K562 (cell line): ENCODE measurements at regions not wholly inside any gene's neighbourhood (a gene's known extent, or its start where the extent isn't known, plus 50 kb on each side); places are given as distances from the start of the nearest gene placed in this dataset.

Experiments
- ATAC-seq: fragments of 200-7000 bp; cut with Tn5 transposase; 3 replicates; pipeline ENCODE4 v1.9.1; 2020; ENCODE audit warnings: moderate library complexity
- BruUV-seq: library from RNA; stranded (reverse); fragments of 400-500 nt; replicated peaks from 2 replicates; lab custom pipeline; 2021; lab: Mats Ljungman, UMichigan
- CTCF ChIA-PET: fragments of 300-600 bp; formaldehyde crosslinking; extraction: SDS; loops from one replicate; lab custom pipeline; 2021; ENCODE audit warnings: low intra/inter-chr PET ratio; lab: Yijun Ruan, JAX
- POLR2A ChIA-PET: fragments of 300-600, 350-650 bp; sonication (Branson Sonifier 250); formaldehyde crosslinking; extraction: SDS; loops from one replicate; lab custom pipeline; 2021; ENCODE audit warnings: antibody characterized with exemption, inconsistent platforms; lab: Yijun Ruan, JAX
- DNase-seq, 4 experiments: peaks; one replicate each; pipeline versions ENCODE4 v3.0.0 to v3.0.0-alpha.2; 2011 to 2018; ENCODE audit warnings: low spot score in 3 of 4, mixed read lengths in 3 of 4; ENCODE audit errors: extremely low read depth in 1 of 4
- FAIRE-seq: peaks from 2 replicates; lab custom pipeline; 2011; peaks lifted over from hg19 to GRCh38; lab: Jason Lieb, UNC
- H2AFZ ChIP-seq: 2 replicates; pipeline ENCODE4 v1.6.0; 2011; ENCODE audit warnings: low read depth, low read length, control low read depth, inconsistent platforms
- H3K27ac ChIP-seq: fragments of 200-600 bp; 3 replicates; pipeline ENCODE4 v1.8.0; 2011; ENCODE audit warnings: low read depth, mild to moderate bottlenecking, control low read depth, inconsistent platforms, low read length, moderate library complexity, mixed read lengths; ENCODE audit errors: extremely low read depth
- H3K27me3 ChIP-seq, 2 experiments: fragments of 300-600 bp in 1 of 2; 2 replicates in 1 of 2; 3 replicates in 1 of 2; pipeline versions ENCODE4 v1.6.0 to v1.8.0; 2011; ENCODE audit warnings: inconsistent platforms in 2 of 2, low read length in 2 of 2, mild to moderate bottlenecking in 1 of 2, mixed read lengths in 1 of 2, moderate library complexity in 1 of 2; ENCODE audit not compliant: control insufficient read depth in 2 of 2, insufficient read depth in 2 of 2
- H3K36me3 ChIP-seq: fragments of 300-600 bp; 3 replicates; pipeline ENCODE4 v1.8.0; 2011; ENCODE audit warnings: mild to moderate bottlenecking, low read length, inconsistent platforms; ENCODE audit not compliant: control insufficient read depth, insufficient read depth
- H3K4me1 ChIP-seq, 2 experiments: fragments of 200-600 bp in 1 of 2; replicated peaks in 1 of 2; 2 replicates in 1 of 2; 3 replicates in 1 of 2; pipeline versions ENCODE4 v1.5.1 to v1.8.0; 2011; ENCODE audit warnings: inconsistent platforms in 2 of 2, low read length in 2 of 2, mild to moderate bottlenecking in 1 of 2, mixed read lengths in 1 of 2, moderate library complexity in 1 of 2; ENCODE audit not compliant: control insufficient read depth in 2 of 2, insufficient read depth in 2 of 2
- H3K4me2 ChIP-seq: 2 replicates; pipeline ENCODE4 v1.6.1; 2011; ENCODE audit warnings: low read length, control low read depth, inconsistent platforms, mixed read lengths; ENCODE audit not compliant: insufficient read depth
- H3K4me3 ChIP-seq: fragments of 200-600 bp; sonication (generic), shearing (Covaris generic); 2 replicates; pipeline ENCODE4 v1.5.1; 2016; ENCODE audit warnings: control low read depth, inconsistent platforms
- H3K79me2 ChIP-seq: fragments of 200-600 bp; 3 replicates; pipeline ENCODE4 v1.8.0; 2011; ENCODE audit warnings: low read length, inconsistent platforms; ENCODE audit not compliant: control insufficient read depth, insufficient read depth
- H3K9ac ChIP-seq, 2 experiments: 2 replicates each; pipeline versions ENCODE4 v1.6.0 to v1.6.1; 2011; ENCODE audit warnings: low read depth in 2 of 2, low read length in 2 of 2, control low read depth in 1 of 2, inconsistent platforms in 1 of 2, mild to moderate bottlenecking in 1 of 2, mixed read lengths in 1 of 2; ENCODE audit not compliant: insufficient read depth in 1 of 2
- H3K9me1 ChIP-seq: one replicate; pipeline ENCODE4 v1.6.0; 2011; ENCODE audit warnings: inconsistent platforms, mild to moderate bottlenecking, low read length, moderate library complexity; ENCODE audit not compliant: control insufficient read depth, insufficient read depth
- H3K9me3 ChIP-seq: replicated peaks from 2 replicates; pipeline ENCODE4 v1.5.1; 2011; ENCODE audit warnings: low read depth, low read length, inconsistent platforms; ENCODE audit not compliant: control insufficient read depth, insufficient read depth
- H4K20me1 ChIP-seq: replicated peaks from 2 replicates; pipeline ENCODE4 v1.6.1; 2011; ENCODE audit warnings: low read length, inconsistent platforms, mixed read lengths; ENCODE audit not compliant: control insufficient read depth, insufficient read depth
- GTF2B ChIP-seq: IDR thresholded peaks from 2 replicates; pipeline ENCODE4 v1.6.1; 2011; ENCODE audit not compliant: insufficient read length; ENCODE audit errors: extremely low read depth
- KHSRP ChIP-seq: fragments of 450-650 bp; IDR thresholded peaks from 2 replicates; pipeline ENCODE4 v1.6.1; 2017
- KLF16 ChIP-seq: IDR thresholded peaks from 2 replicates; pipeline ENCODE4 v1.6.1; 2016; ENCODE audit warnings: antibody characterized with exemption
- MAZ ChIP-seq, 2 experiments: fragments of 450-650 bp in 1 of 2; sonication (generic) in 1 of 2; formaldehyde crosslinking; IDR thresholded peaks in 1 of 2; conservative IDR thresholded peaks in 1 of 2; 2 replicates each; pipeline versions ENCODE4 v1.4.0 to v1.5.0; 2020; ENCODE audit warnings: mild to moderate bottlenecking in 1 of 2, missing genetic modification reagents in 1 of 2
- SMARCC2 ChIP-seq: fragments of 450-650 bp; IDR thresholded peaks from 2 replicates; pipeline ENCODE4 v1.6.1; 2017; ENCODE audit warnings: antibody characterized with exemption, moderate library complexity, mild to moderate bottlenecking, low read depth
- ZFP30 ChIP-seq: fragments of 250-450 bp; sonication (Bioruptor Pico); IDR thresholded peaks from 2 replicates; pipeline ENCODE4 v1.8.0; 2022; ENCODE audit warnings: moderate library complexity, mild to moderate bottlenecking, inconsistent platforms, borderline replicate concordance
- WGBS: fragments of 100-300 bp; shearing (Covaris generic); methylation state at CpG from one replicate; pipeline ENCODE4 v1.1.6; 2016; ENCODE audit warnings: low coverage, mixed read lengths; ENCODE audit not compliant: insufficient coverage; ENCODE audit errors: missing lambda C conversion rate; 5-methylcytosine and 5-hydroxymethylcytosine counted together
- in situ Hi-C: fragments of 300-500 bp; cut with MboI; formaldehyde crosslinking; loops from 4 replicates; pipeline ENCODE4 v1.15.0; 2018; ENCODE audit warnings: inconsistent platforms, mixed read lengths
- intact Hi-C: fragments of 100-400 bp; cut with micrococcal nuclease; formaldehyde crosslinking; loops from 2 replicates; pipeline ENCODE4 v1.14.2; 2022
- TF ChIP-seq, protein P1 (sequence below), 2 experiments: fragments of 450-650 bp in 1 of 2; sonication (generic) in 1 of 2; formaldehyde crosslinking; conservative IDR thresholded peaks; 2 replicates each; pipeline versions ENCODE4 v1.4.0 to v1.8.1; 2020 to 2022; ENCODE audit warnings: mild to moderate bottlenecking in 1 of 2, missing genetic modification reagents in 1 of 2
- TF ChIP-seq, protein P2 (sequence below): sonication (generic); formaldehyde crosslinking; IDR thresholded peaks from 2 replicates; pipeline ENCODE4 v1.8.1; 2022; ENCODE audit warnings: missing genetic modification reagents

DNA sequence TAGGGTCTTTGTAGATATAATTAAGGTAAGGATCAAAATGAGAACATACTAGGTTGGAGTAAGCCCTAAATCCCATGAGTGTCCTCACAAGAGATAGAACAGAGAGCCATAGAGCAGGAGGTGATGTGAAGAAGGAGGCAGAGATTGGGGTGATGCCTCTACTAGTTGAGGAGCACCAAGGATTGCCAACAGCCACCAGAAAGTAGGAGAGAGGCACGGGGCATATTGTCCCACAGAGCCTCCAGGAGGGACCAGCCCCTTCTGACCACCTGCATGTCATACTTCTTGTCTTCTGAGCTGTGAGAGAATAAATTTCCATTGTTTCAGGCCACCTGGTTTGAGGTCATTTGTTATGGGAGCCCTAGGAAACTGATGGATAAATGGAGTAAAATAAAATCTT is 363.3 kb downstream of the RPS6KC1 start (continued):
- TF ChIP-seq SMARCC2, result no peak
- TF ChIP-seq, protein P1, sequence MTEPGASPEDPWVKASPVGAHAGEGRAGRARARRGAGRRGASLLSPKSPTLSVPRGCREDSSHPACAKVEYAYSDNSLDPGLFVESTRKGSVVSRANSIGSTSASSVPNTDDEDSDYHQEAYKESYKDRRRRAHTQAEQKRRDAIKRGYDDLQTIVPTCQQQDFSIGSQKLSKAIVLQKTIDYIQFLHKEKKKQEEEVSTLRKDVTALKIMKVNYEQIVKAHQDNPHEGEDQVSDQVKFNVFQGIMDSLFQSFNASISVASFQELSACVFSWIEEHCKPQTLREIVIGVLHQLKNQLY (CRISPR knock-in tag; conservative IDR thresholded peaks at IDR 0.05), result no peak
- TF ChIP-seq GTF2B, result no peak
- TF ChIP-seq KHSRP, result no peak

GRCh38 chr1:213414911-213415310 is 363.9 kb downstream of the RPS6KC1 start:
- Histone ChIP-seq H2AFZ (no peak overlapping the region), H3K79me2 (no peaks in the 10 kb centered on the region), H4K20me1 (no peaks in the 10 kb centered on the region; the same call in 1 of the 2 replicates), H3K9ac (no peak overlapping the region), H3K4me3 (no peak overlapping the region), H3K9me1 (no peaks in the 10 kb centered on the region), H3K27me3 (peaks cover 23 to 43% of the 10 kb centered on the region in 2 experiments), H3K9me3 (no peaks in the 10 kb centered on the region), H3K27ac (no peak overlapping the region), H3K36me3 (no peaks in the 10 kb centered on the region), H3K4me2 (no peak overlapping the region), H3K4me1 (no peaks in the 10 kb centered on the region)
- intact Hi-C loops, result no loop called here
- TF ChIP-seq, protein P2, sequence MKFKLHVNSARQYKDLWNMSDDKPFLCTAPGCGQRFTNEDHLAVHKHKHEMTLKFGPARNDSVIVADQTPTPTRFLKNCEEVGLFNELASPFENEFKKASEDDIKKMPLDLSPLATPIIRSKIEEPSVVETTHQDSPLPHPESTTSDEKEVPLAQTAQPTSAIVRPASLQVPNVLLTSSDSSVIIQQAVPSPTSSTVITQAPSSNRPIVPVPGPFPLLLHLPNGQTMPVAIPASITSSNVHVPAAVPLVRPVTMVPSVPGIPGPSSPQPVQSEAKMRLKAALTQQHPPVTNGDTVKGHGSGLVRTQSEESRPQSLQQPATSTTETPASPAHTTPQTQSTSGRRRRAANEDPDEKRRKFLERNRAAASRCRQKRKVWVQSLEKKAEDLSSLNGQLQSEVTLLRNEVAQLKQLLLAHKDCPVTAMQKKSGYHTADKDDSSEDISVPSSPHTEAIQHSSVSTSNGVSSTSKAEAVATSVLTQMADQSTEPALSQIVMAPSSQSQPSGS (CRISPR knock-in tag), result no peak
- TF ChIP-seq KLF16, result no peak
- no peak for TF ChIP-seq MAZ (CRISPR knock-in tag; conservative IDR thresholded peaks at IDR 0.05 in 1 of 2, IDR thresholded peaks at IDR 0.05 in 1 of 2)
- TF ChIP-seq ZFP30 (CRISPR knock-in tag), result no peak
- no peak for ATAC-seq
- ChIA-PET CTCF (no interaction called here), POLR2A (no interaction called here)
- no peak for FAIRE-seq
- no peak for DNase-seq
- WGBS, result 0% methylated on average over 2 of the region's 2 CpGs
- in situ Hi-C loops, result no loop called here
- no TSS peak for BruUV-seq
